Sigmoid colon (tissue), 4 donors: ENCODE measurements at regions not wholly inside any gene's neighbourhood (a gene's known extent, or its start where the extent isn't known, plus 50 kb on each side); places are given as distances from the start of the nearest gene placed in this dataset.

Experiments
- EP300 ChIP-seq, 4 donors: sonication (generic); formaldehyde crosslinking; IDR thresholded peaks; one replicate each; pipeline ENCODE4 v1.6.1; 2017; ENCODE audit warnings: antibody characterized with exemption in 4 of 4
- POLR2A ChIP-seq, 2 donors: fragments of 450-650 bp; IDR thresholded peaks; one replicate each; pipeline ENCODE4 v1.6.1; 2016; ENCODE audit warnings: antibody characterized with exemption in 2 of 2, mild to moderate bottlenecking in 2 of 2, moderate library complexity in 2 of 2
- POLR2AphosphoS5 ChIP-seq, 4 donors: sonication (generic); formaldehyde crosslinking; IDR thresholded peaks; one replicate each; pipeline ENCODE4 v1.6.1; 2017; ENCODE audit warnings: antibody characterized with exemption in 4 of 4
- TF ChIP-seq, protein P1 (sequence below), 4 experiments: fragments of 450-650 bp in 3 of 4; fragments of 200-600 bp in 1 of 4; IDR thresholded peaks; one replicate each; pipeline ENCODE4 v1.5.1; 2016 to 2019; ENCODE audit warnings: antibody characterized with exemption in 4 of 4, mild to moderate bottlenecking in 3 of 4, moderate library complexity in 2 of 4

GRCh38 chr2:20513946-20514345, 67.1 kb downstream of the RHOB start:
- TF ChIP-seq, protein P1, sequence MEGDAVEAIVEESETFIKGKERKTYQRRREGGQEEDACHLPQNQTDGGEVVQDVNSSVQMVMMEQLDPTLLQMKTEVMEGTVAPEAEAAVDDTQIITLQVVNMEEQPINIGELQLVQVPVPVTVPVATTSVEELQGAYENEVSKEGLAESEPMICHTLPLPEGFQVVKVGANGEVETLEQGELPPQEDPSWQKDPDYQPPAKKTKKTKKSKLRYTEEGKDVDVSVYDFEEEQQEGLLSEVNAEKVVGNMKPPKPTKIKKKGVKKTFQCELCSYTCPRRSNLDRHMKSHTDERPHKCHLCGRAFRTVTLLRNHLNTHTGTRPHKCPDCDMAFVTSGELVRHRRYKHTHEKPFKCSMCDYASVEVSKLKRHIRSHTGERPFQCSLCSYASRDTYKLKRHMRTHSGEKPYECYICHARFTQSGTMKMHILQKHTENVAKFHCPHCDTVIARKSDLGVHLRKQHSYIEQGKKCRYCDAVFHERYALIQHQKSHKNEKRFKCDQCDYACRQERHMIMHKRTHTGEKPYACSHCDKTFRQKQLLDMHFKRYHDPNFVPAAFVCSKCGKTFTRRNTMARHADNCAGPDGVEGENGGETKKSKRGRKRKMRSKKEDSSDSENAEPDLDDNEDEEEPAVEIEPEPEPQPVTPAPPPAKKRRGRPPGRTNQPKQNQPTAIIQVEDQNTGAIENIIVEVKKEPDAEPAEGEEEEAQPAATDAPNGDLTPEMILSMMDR (IDR thresholded peaks at IDR 0.05) = no peak
- TF ChIP-seq POLR2A (IDR thresholded peaks at IDR 0.05) = no peak
- no peak for TF ChIP-seq POLR2AphosphoS5 (IDR thresholded peaks at IDR 0.05)
- no peak for TF ChIP-seq EP300 (IDR thresholded peaks at IDR 0.05)
